MM.1S (cell line): ENCODE measurements at regions not wholly inside any gene's neighbourhood (a gene's known extent, or its start where the extent isn't known, plus 50 kb on each side); places are given as distances from the start of the nearest gene placed in this dataset.

ENCODE experiments used
- DNase-seq: peaks from one replicate; pipeline ENCODE4 v3.0.0-alpha.2; 2015
- H2AFZ ChIP-seq: fragments of 300-600 bp; sonication (generic); 2 replicates; pipeline ENCODE4 v1.6.0; 2016; ENCODE audit warnings: antibody characterized with exemption, low read length
- H3F3A ChIP-seq: fragments of 300-600 bp; sonication (generic); 2 replicates; pipeline ENCODE4 v1.6.1; 2016; ENCODE audit warnings: mild to moderate bottlenecking, antibody characterized with exemption, low read length, moderate library complexity, mixed read lengths; ENCODE audit not compliant: insufficient read depth
- H3K27ac ChIP-seq: fragments of 300-600 bp; sonication (generic); 2 replicates; pipeline ENCODE4 v1.5.1; 2016; ENCODE audit warnings: mild to moderate bottlenecking, low read length
- H3K27me3 ChIP-seq: fragments of 300-600 bp; sonication (generic); replicated peaks from 2 replicates; pipeline ENCODE4 v1.6.0; 2016; ENCODE audit warnings: low read length; ENCODE audit not compliant: insufficient read depth
- H3K36me3 ChIP-seq: fragments of 300-600 bp; sonication (generic); replicated peaks from 2 replicates; pipeline ENCODE4 v1.6.1; 2016; ENCODE audit warnings: mild to moderate bottlenecking, low read length, mixed read lengths; ENCODE audit not compliant: insufficient read depth
- H3K4me1 ChIP-seq: fragments of 300-600 bp; sonication (generic); 2 replicates; pipeline ENCODE4 v1.6.1; 2016; ENCODE audit warnings: low read length, mixed read lengths
- H3K4me2 ChIP-seq: fragments of 300-600 bp; sonication (generic); 2 replicates; pipeline ENCODE4 v1.6.0; 2016; ENCODE audit warnings: low read depth, low read length
- H3K4me3 ChIP-seq: fragments of 300-600 bp; sonication (generic); 2 replicates; pipeline ENCODE4 v1.5.1; 2016; ENCODE audit warnings: low read length, mixed read lengths
- H3K79me2 ChIP-seq: fragments of 300-600 bp; sonication (generic); 2 replicates; pipeline ENCODE4 v1.6.1; 2016; ENCODE audit warnings: mixed run types, low read length, mixed read lengths
- H3K9ac ChIP-seq: fragments of 300-600 bp; sonication (generic); 2 replicates; pipeline ENCODE4 v1.6.1; 2016; ENCODE audit warnings: low read length, mixed read lengths
- H3K9me2 ChIP-seq: fragments of 300-600 bp; sonication (generic); replicated peaks from 2 replicates; pipeline ENCODE4 v1.6.1; 2016; ENCODE audit warnings: mild to moderate bottlenecking, low read length, mixed read lengths; ENCODE audit not compliant: insufficient read depth
- H3K9me3 ChIP-seq: fragments of 300-600 bp; sonication (generic); replicated peaks from 2 replicates; pipeline ENCODE4 v1.6.1; 2016; ENCODE audit warnings: mild to moderate bottlenecking, low read length, mixed read lengths; ENCODE audit not compliant: insufficient read depth
- H4K20me1 ChIP-seq: fragments of 300-600 bp; sonication (generic); 2 replicates; pipeline ENCODE4 v1.6.1; 2016; ENCODE audit warnings: mild to moderate bottlenecking, low read length, moderate library complexity, mixed read lengths; ENCODE audit not compliant: insufficient read depth
- CTCF ChIP-seq: fragments of 300-600 bp; sonication (generic); IDR thresholded peaks from 2 replicates; pipeline ENCODE4 v1.5.1; 2016; ENCODE audit warnings: antibody characterized with exemption, low read length, mixed read lengths
- EZH2 ChIP-seq: fragments of 300-600 bp; sonication (generic); optimal IDR thresholded peaks from 2 replicates; pipeline ENCODE3; 2017; ENCODE audit warnings: low read depth, mild to moderate bottlenecking, antibody characterized with exemption, low read length, mixed read lengths
- EZH2phosphoT487 ChIP-seq: fragments of 300-600 bp; sonication (generic); IDR thresholded peaks from 2 replicates; pipeline ENCODE4 v1.6.1; 2018; ENCODE audit warnings: antibody characterized with exemption, low read length

GRCh38 chr1:101332633-101333032 lies 95.8 kb downstream of the S1PR1 start:
- Histone ChIP-seq H2AFZ (no peak overlapping the region), H3K36me3 (no peaks in the 10 kb centered on the region), H3K9me3 (no peaks in the 10 kb centered on the region), H4K20me1 (no peaks in the 10 kb centered on the region), H3K9me2 (no peaks in the 10 kb centered on the region), H3K27me3 (no peaks in the 10 kb centered on the region), H3K4me3 (no peak overlapping the region), H3K4me2 (no peak overlapping the region), H3K27ac (no peak overlapping the region), H3F3A (no peaks in the 10 kb centered on the region), H3K79me2 (no peaks in the 10 kb centered on the region), H3K9ac (no peak overlapping the region), H3K4me1 (no peaks in the 10 kb centered on the region)
- no peak for DNase-seq
- TF ChIP-seq EZH2, result no peak
- no peak for TF ChIP-seq EZH2phosphoT487
- no peak for TF ChIP-seq CTCF

- Histone ChIP-seq H4K20me1 (no peaks in the 10 kb centered on the region), H3K27ac (no peak overlapping the region), H3K4me3 (no peak overlapping the region), H3K9ac (no peak overlapping the region), H3K4me2 (no peak overlapping the region), H2AFZ (no peak overlapping the region), H3K79me2 (no peaks in the 10 kb centered on the region), H3F3A (no peaks in the 10 kb centered on the region), H3K9me2 (no peaks in the 10 kb centered on the region), H3K27me3 (no peaks in the 10 kb centered on the region), H3K36me3 (no peaks in the 10 kb centered on the region), H3K4me1 (no peaks in the 10 kb centered on the region), H3K9me3 (no peaks in the 10 kb centered on the region)
- no peak for DNase-seq
- no peak for TF ChIP-seq EZH2
These were observed 96.4 kb downstream of the S1PR1 start for GRCh38 chr1:101333186-101333585.

- Histone ChIP-seq H3K4me2 (no peak overlapping the region), H3F3A (no peaks in the 10 kb centered on the region), H3K9me3 (no peaks in the 10 kb centered on the region), H2AFZ (no peak overlapping the region), H3K36me3 (no peaks in the 10 kb centered on the region), H3K9me2 (no peaks in the 10 kb centered on the region), H3K4me1 (no peaks in the 10 kb centered on the region), H4K20me1 (no peaks in the 10 kb centered on the region), H3K27ac (no peak overlapping the region), H3K27me3 (no peaks in the 10 kb centered on the region), H3K4me3 (no peak overlapping the region), H3K79me2 (no peaks in the 10 kb centered on the region), H3K9ac (no peak overlapping the region)
- no peak for TF ChIP-seq EZH2phosphoT487
- TF ChIP-seq CTCF, result no peak
- TF ChIP-seq EZH2, result no peak
- no peak for DNase-seq
These were observed 101.1 kb downstream of the S1PR1 start for GRCh38 chr1:101337968-101338367.

GRCh38 chr1:101338714-101339430 lies 102.1 kb downstream of the S1PR1 start:
- no peaks in the 10 kb centered on the region for H3K4me1 ChIP-seq
- H2AFZ ChIP-seq, result no peak overlapping the region
- no peak overlapping the region for H3K4me2 ChIP-seq
- H3K9me3 ChIP-seq, result no peaks in the 10 kb centered on the region
- H3K9ac ChIP-seq, result no peak overlapping the region
- no peak overlapping the region for H3K27ac ChIP-seq
- H3K27me3 ChIP-seq, result no peaks in the 10 kb centered on the region
- no peaks in the 10 kb centered on the region for H3K79me2 ChIP-seq
- H4K20me1 ChIP-seq, result no peaks in the 10 kb centered on the region
- no peak overlapping the region for H3K4me3 ChIP-seq
- H3K9me2 ChIP-seq, result no peaks in the 10 kb centered on the region
- TF ChIP-seq EZH2, result no peak
- no peak for TF ChIP-seq CTCF
- no peak for TF ChIP-seq EZH2phosphoT487
- H3F3A ChIP-seq, result no peaks in the 10 kb centered on the region
- no peak for DNase-seq
- H3K36me3 ChIP-seq, result no peaks in the 10 kb centered on the region
